ENCODE measurements at regions not wholly inside any gene's neighbourhood (a gene's known extent, or its start where the extent isn't known, plus 50 kb on each side); places are given as distances from the start of the nearest gene placed in this dataset.

DNA sequence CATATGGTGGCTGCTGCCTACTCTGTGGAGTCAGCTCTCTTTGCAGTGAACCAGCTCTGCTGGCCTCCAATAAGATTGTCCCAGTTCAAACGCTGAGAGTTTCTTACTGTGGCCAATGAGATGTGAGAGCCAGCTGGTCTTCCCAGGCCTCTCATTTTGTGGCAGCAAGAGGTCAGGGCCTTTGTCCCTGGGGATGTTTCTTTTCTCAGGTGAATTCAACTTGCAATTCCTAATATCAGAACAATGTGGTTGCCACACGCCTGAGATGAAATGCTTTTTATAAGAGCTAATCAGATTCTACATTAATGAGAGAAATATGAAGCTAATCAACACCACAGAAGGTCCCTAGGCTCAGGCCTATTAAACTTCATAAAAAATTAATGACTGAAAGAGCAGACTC is 660.1 kb upstream of the CAMK1G start:
- H3K4me1 ChIP-seq (ENCODE audit: control insufficient read depth in 1 of 2, insufficient read depth in 2 of 2, low read length in 2 of 2), result no peaks in the 10 kb centered on the region
- H3K4me2 ChIP-seq (replicated peaks; ENCODE audit: extremely low read depth, low read length, poor library complexity, severe bottlenecking), result no peak overlapping the region
- no peak overlapping the region for H2AFZ ChIP-seq (ENCODE audit: insufficient read depth, low read depth, low read length, poor library complexity, severe bottlenecking)
- H3K4me1 Mint-ChIP-seq, result no peaks in the 10 kb centered on the region
- H3K4me3 Mint-ChIP-seq, result no peak overlapping the region
- peaks cover 4 to 16% (median 10%) of the 10 kb centered on the region in 7 donors for H3K9me3 Mint-ChIP-seq
- H3K36me3 Mint-ChIP-seq, result no peaks in the 10 kb centered on the region
- 100% methylated on average over 1 of the region's 2 CpGs for WGBS (ENCODE audit: insufficient coverage)
- peaks cover 0 to 2% of the 10 kb centered on the region in 2 donors for H3K9me3 ChIP-seq (replicated peaks in 1 of 2; ENCODE audit: control insufficient read depth in 1 of 2, insufficient read depth in 1 of 2, low read length in 2 of 2)
- H3K9ac ChIP-seq (ENCODE audit: insufficient read depth, low read length, poor library complexity, severe bottlenecking), result no peak overlapping the region
- no peaks in the 10 kb centered on the region for H4K20me1 ChIP-seq (ENCODE audit: insufficient read depth, low read length)
- H3K27me3 ChIP-seq (ENCODE audit: control insufficient read depth in 2 of 2, insufficient read depth in 2 of 2, low read length in 2 of 2), result no peaks in the 10 kb centered on the region
- H3K79me2 ChIP-seq (ENCODE audit: insufficient read depth, low read length), result no peaks in the 10 kb centered on the region
- H3K36me3 ChIP-seq (replicated peaks in 1 of 2; ENCODE audit: control insufficient read depth in 1 of 2, insufficient read depth in 2 of 2, low read length in 2 of 2), result no peaks in the 10 kb centered on the region
- H3K27ac Mint-ChIP-seq, result no peak overlapping the region
- TF ChIP-seq, protein P1, sequence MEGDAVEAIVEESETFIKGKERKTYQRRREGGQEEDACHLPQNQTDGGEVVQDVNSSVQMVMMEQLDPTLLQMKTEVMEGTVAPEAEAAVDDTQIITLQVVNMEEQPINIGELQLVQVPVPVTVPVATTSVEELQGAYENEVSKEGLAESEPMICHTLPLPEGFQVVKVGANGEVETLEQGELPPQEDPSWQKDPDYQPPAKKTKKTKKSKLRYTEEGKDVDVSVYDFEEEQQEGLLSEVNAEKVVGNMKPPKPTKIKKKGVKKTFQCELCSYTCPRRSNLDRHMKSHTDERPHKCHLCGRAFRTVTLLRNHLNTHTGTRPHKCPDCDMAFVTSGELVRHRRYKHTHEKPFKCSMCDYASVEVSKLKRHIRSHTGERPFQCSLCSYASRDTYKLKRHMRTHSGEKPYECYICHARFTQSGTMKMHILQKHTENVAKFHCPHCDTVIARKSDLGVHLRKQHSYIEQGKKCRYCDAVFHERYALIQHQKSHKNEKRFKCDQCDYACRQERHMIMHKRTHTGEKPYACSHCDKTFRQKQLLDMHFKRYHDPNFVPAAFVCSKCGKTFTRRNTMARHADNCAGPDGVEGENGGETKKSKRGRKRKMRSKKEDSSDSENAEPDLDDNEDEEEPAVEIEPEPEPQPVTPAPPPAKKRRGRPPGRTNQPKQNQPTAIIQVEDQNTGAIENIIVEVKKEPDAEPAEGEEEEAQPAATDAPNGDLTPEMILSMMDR (IDR thresholded peaks at IDR 0.05), result no peak
- DNase-seq, result no peak
- intact Hi-C loops (cut with micrococcal nuclease), result no loop called here
- peaks cover 1 to 3% (median 2%) of the 10 kb centered on the region in 3 donors for H3K27me3 Mint-ChIP-seq (ENCODE audit: low read depth in 3 of 3)
- no peak overlapping the region for H3K4me3 ChIP-seq (replicated peaks in 1 of 3; ENCODE audit: low read depth in 2 of 3, low read length in 3 of 3)
- no peak overlapping the region for H3K27ac ChIP-seq (ENCODE audit: low read depth in 1 of 2, low read length in 2 of 2)

DNA sequence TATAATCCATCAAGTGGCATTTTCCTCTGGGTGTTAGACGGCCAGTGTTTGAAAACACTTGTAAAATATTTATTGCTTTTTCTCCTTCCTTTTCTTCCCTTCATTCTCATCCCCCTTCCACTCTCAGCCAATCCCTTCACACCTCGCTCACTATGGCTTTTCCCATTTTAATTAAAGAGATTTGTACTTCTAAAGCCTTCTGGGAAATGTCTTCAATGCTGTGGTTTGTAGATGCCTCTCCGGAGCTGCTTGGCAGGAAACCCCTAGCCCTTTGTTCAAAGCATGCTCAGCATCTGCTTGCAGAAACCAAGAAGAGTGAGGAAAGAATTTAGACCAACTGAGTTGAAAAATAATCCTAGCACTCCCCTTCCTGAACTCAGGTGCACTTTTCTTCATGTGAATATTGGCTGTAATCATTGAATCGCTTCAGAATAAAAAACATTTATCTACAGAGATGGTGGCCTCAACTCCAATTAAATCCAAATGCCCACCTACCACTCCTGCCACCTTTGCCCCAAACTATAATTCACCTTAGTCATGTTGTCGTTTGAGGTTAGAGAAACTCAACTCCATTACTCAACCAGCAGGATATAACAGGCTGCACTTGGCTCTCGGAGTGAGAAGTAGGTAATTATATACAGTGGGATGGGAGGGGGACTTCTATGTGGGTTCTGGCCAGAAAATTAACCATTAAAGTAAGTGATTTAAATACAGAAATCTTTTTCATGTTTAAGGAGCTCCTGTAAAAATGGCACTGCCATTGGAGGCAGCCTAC is 659.4 kb upstream of the CAMK1G start:
- Histone ChIP-seq H4K20me1 (ENCODE audit: insufficient read depth, low read length) (no peaks in the 10 kb centered on the region), H3K27me3 (ENCODE audit: control insufficient read depth in 2 of 2, insufficient read depth in 2 of 2, low read length in 2 of 2) (no peaks in the 10 kb centered on the region), H3K9me3 (replicated peaks in 1 of 2; ENCODE audit: control insufficient read depth in 1 of 2, insufficient read depth in 1 of 2, low read length in 2 of 2) (peaks cover 0 to 2% of the 10 kb centered on the region in 2 donors), H3K4me2 (replicated peaks; ENCODE audit: extremely low read depth, low read length, poor library complexity, severe bottlenecking) (no peak overlapping the region), H3K4me3 (replicated peaks in 1 of 3; ENCODE audit: low read depth in 2 of 3, low read length in 3 of 3) (no peak overlapping the region), H3K27ac (ENCODE audit: low read depth in 1 of 2, low read length in 2 of 2) (no peak overlapping the region), H3K79me2 (ENCODE audit: insufficient read depth, low read length) (no peaks in the 10 kb centered on the region), H3K9ac (ENCODE audit: insufficient read depth, low read length, poor library complexity, severe bottlenecking) (no peak overlapping the region), H2AFZ (ENCODE audit: insufficient read depth, low read depth, low read length, poor library complexity, severe bottlenecking) (no peak overlapping the region), H3K4me1 (ENCODE audit: control insufficient read depth in 1 of 2, insufficient read depth in 2 of 2, low read length in 2 of 2) (no peaks in the 10 kb centered on the region), H3K36me3 (replicated peaks in 1 of 2; ENCODE audit: control insufficient read depth in 1 of 2, insufficient read depth in 2 of 2, low read length in 2 of 2) (no peaks in the 10 kb centered on the region)
- DNase-seq, result no peak
- H3K4me1 Mint-ChIP-seq, result no peaks in the 10 kb centered on the region
- TF ChIP-seq, protein P1 (IDR thresholded peaks at IDR 0.05), result no peak
- H3K4me3 Mint-ChIP-seq, result no peak overlapping the region
- peaks cover 1 to 3% (median 2%) of the 10 kb centered on the region in 3 donors for H3K27me3 Mint-ChIP-seq (ENCODE audit: low read depth in 3 of 3)
- WGBS (ENCODE audit: insufficient coverage), result no CpG with 5 or more reads among the region's 6 CpGs
- intact Hi-C loops (cut with micrococcal nuclease), result no loop called here
- peaks cover 4 to 16% (median 10%) of the 10 kb centered on the region in 7 donors for H3K9me3 Mint-ChIP-seq
- H3K36me3 Mint-ChIP-seq, result no peaks in the 10 kb centered on the region
- no peak overlapping the region for H3K27ac Mint-ChIP-seq
